ENCODE measurements at regions not wholly inside any gene's neighbourhood (a gene's known extent, or its start where the extent isn't known, plus 50 kb on each side); places are given as distances from the start of the nearest gene placed in this dataset.

DNA sequence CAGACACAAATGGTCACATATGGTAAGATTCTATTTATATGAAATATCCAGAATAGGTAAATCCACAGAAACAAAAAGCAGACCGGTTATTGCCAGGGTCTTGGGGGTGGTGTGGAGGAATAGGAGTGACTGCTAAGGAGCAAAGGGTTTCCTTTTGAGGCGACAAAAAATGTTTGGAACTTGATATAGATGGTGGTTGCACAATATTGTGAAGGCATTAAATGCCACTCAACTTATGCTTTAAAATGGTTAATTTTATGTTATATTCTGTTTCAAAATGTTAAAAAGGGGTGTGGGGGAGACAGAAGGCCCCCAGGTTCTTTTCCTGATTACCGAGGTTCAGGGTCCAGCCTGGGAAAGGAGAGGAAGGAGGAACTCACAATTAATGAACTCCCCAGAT is 304.4 kb downstream of the RRAGC start (continued):
- TF ChIP-seq, protein P1, sequence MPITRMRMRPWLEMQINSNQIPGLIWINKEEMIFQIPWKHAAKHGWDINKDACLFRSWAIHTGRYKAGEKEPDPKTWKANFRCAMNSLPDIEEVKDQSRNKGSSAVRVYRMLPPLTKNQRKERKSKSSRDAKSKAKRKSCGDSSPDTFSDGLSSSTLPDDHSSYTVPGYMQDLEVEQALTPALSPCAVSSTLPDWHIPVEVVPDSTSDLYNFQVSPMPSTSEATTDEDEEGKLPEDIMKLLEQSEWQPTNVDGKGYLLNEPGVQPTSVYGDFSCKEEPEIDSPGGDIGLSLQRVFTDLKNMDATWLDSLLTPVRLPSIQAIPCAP (CRISPR knock-in tag; IDR thresholded peaks at IDR 0.05) = no peak
- TF ChIP-seq JUN (CRISPR knock-in tag; IDR thresholded peaks at IDR 0.05) = no peak
- TF ChIP-seq, protein P2, sequence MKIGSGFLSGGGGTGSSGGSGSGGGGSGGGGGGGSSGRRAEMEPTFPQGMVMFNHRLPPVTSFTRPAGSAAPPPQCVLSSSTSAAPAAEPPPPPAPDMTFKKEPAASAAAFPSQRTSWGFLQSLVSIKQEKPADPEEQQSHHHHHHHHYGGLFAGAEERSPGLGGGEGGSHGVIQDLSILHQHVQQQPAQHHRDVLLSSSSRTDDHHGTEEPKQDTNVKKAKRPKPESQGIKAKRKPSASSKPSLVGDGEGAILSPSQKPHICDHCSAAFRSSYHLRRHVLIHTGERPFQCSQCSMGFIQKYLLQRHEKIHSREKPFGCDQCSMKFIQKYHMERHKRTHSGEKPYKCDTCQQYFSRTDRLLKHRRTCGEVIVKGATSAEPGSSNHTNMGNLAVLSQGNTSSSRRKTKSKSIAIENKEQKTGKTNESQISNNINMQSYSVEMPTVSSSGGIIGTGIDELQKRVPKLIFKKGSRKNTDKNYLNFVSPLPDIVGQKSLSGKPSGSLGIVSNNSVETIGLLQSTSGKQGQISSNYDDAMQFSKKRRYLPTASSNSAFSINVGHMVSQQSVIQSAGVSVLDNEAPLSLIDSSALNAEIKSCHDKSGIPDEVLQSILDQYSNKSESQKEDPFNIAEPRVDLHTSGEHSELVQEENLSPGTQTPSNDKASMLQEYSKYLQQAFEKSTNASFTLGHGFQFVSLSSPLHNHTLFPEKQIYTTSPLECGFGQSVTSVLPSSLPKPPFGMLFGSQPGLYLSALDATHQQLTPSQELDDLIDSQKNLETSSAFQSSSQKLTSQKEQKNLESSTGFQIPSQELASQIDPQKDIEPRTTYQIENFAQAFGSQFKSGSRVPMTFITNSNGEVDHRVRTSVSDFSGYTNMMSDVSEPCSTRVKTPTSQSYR (CRISPR knock-in tag; IDR thresholded peaks at IDR 0.05) = no peak

DNA sequence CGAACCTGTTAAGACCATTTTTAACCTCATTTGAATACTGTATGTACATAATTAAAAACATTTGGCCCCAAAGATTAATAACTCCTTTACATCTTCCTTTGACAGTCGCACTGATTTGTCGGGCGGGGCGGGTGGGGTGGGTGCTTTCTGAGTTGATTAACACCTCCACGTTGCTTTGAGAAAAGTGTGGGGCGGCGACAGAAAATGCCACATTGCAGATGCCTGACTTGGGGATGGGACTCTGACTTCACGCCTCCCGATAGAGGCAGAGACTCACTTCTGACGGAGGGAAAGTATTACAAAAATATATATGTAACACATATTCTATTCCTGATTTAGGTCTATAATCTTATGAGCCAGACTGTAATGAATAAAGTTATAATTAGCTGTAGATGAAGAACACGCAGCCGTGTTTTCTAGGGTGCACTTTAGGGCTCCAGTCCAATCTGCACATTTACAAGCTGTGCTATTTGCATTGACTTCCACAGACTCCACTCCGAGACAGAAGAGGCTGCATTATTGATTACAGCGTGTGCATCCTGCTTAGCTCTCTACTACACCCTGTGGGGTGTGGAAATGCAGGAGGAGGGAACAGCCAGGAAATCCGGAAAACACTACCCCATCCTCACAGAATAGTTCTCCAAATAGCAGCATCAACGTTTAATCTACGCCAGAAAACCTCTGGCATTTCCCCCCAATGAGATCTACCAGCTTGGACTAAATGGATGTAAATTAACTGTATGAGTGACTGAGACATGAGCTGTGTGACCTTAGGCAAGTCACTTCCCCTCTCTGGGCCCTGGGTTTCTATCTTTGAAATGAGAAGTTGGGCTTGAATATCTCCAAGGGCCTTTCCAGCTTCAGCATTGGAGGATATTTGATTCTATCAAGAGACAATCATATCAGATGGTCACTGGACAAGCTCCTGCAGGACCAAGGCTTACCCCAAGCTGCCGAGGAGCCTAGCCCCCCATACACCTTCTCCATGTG is 308.0 kb downstream of the RRAGC start:
- Mint-ChIP-seq H3K4me1 (peaks cover 9% of the 10 kb centered on the region), H3K27ac (no peak overlapping the region), H3K36me3 (no peaks in the 10 kb centered on the region), H3K9me3 (no peaks in the 10 kb centered on the region), H3K27me3 (ENCODE audit: low read depth) (no peaks in the 10 kb centered on the region; the same call in 1 of the 2 replicates), H3K4me3 (no peak overlapping the region)
- DNase-seq (ENCODE audit: low spot score) = no peak
- TF ChIP-seq, protein P3, sequence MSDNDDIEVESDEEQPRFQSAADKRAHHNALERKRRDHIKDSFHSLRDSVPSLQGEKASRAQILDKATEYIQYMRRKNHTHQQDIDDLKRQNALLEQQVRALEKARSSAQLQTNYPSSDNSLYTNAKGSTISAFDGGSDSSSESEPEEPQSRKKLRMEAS (CRISPR knock-in tag; IDR thresholded peaks at IDR 0.05) = no peak
- TF ChIP-seq CREM (CRISPR knock-in tag; IDR thresholded peaks at IDR 0.05) = no peak
- no peak for TF ChIP-seq EMX1 (CRISPR knock-in tag; IDR thresholded peaks at IDR 0.05)
- TF ChIP-seq, protein P4, sequence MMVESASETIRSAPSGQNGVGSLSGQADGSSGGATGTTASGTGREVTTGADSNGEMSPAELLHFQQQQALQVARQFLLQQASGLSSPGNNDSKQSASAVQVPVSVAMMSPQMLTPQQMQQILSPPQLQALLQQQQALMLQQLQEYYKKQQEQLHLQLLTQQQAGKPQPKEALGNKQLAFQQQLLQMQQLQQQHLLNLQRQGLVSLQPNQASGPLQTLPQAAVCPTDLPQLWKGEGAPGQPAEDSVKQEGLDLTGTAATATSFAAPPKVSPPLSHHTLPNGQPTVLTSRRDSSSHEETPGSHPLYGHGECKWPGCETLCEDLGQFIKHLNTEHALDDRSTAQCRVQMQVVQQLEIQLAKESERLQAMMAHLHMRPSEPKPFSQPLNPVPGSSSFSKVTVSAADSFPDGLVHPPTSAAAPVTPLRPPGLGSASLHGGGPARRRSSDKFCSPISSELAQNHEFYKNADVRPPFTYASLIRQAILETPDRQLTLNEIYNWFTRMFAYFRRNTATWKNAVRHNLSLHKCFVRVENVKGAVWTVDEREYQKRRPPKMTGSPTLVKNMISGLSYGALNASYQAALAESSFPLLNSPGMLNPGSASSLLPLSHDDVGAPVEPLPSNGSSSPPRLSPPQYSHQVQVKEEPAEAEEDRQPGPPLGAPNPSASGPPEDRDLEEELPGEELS (CRISPR knock-in tag; IDR thresholded peaks at IDR 0.05) = no peak
- TF ChIP-seq NR3C1 (CRISPR knock-in tag; conservative IDR thresholded peaks at IDR 0.05; ENCODE audit: low read depth) = no peak
- TF ChIP-seq NR2C2 (CRISPR knock-in tag; IDR thresholded peaks at IDR 0.05) = no peak
- no peak for ATAC-seq
- ChIA-PET CTCF (no interaction called here), POLR2A (no interaction called here)

DNA sequence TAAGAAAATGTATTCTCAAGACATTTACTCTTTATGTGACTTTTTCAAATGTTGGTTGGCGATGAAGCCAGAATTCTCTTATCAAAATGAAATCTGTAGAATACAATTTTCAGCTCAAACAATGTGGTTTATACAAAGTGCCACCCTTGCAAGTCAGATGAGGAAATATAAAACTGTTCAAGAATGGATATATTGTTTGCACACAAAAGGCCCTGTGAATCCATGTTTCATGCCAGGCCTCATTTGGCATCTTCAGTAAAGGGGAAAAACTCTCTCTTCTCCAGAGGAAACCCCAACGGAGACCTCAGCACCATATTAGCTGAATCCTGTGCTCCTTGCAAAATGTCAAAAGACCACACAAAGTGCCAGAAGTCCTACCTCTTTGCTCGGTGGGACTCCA is 310.4 kb downstream of the RRAGC start:
- no peaks in the 10 kb centered on the region for H3K36me3 Mint-ChIP-seq
- no peak for ATAC-seq
- H3K27me3 Mint-ChIP-seq (ENCODE audit: low read depth) = no peaks in the 10 kb centered on the region; the same call in 1 of the 2 replicates
- ChIA-PET CTCF (interaction anchor here (1.0 kb wide), 1 partner anchor 27 kb away, joined by 3 read pairs; no protein-coding TSS in a partner anchor), POLR2A (no interaction called here)
- no peaks in the 10 kb centered on the region for H3K9me3 Mint-ChIP-seq
- peaks cover 8% of the 10 kb centered on the region for H3K4me1 Mint-ChIP-seq
- no peak overlapping the region for H3K4me3 Mint-ChIP-seq
- no peak for DNase-seq (ENCODE audit: low spot score)
- no peak overlapping the region for H3K27ac Mint-ChIP-seq
- no peak for TF ChIP-seq TEAD1 (CRISPR knock-in tag; IDR thresholded peaks at IDR 0.05)
- TF ChIP-seq, protein P5, sequence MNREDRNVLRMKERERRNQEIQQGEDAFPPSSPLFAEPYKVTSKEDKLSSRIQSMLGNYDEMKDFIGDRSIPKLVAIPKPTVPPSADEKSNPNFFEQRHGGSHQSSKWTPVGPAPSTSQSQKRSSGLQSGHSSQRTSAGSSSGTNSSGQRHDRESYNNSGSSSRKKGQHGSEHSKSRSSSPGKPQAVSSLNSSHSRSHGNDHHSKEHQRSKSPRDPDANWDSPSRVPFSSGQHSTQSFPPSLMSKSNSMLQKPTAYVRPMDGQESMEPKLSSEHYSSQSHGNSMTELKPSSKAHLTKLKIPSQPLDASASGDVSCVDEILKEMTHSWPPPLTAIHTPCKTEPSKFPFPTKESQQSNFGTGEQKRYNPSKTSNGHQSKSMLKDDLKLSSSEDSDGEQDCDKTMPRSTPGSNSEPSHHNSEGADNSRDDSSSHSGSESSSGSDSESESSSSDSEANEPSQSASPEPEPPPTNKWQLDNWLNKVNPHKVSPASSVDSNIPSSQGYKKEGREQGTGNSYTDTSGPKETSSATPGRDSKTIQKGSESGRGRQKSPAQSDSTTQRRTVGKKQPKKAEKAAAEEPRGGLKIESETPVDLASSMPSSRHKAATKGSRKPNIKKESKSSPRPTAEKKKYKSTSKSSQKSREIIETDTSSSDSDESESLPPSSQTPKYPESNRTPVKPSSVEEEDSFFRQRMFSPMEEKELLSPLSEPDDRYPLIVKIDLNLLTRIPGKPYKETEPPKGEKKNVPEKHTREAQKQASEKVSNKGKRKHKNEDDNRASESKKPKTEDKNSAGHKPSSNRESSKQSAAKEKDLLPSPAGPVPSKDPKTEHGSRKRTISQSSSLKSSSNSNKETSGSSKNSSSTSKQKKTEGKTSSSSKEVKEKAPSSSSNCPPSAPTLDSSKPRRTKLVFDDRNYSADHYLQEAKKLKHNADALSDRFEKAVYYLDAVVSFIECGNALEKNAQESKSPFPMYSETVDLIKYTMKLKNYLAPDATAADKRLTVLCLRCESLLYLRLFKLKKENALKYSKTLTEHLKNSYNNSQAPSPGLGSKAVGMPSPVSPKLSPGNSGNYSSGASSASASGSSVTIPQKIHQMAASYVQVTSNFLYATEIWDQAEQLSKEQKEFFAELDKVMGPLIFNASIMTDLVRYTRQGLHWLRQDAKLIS (CRISPR knock-in tag; IDR thresholded peaks at IDR 0.05; ENCODE audit: borderline replicate concordance) = no peak
- TF ChIP-seq, protein P6, sequence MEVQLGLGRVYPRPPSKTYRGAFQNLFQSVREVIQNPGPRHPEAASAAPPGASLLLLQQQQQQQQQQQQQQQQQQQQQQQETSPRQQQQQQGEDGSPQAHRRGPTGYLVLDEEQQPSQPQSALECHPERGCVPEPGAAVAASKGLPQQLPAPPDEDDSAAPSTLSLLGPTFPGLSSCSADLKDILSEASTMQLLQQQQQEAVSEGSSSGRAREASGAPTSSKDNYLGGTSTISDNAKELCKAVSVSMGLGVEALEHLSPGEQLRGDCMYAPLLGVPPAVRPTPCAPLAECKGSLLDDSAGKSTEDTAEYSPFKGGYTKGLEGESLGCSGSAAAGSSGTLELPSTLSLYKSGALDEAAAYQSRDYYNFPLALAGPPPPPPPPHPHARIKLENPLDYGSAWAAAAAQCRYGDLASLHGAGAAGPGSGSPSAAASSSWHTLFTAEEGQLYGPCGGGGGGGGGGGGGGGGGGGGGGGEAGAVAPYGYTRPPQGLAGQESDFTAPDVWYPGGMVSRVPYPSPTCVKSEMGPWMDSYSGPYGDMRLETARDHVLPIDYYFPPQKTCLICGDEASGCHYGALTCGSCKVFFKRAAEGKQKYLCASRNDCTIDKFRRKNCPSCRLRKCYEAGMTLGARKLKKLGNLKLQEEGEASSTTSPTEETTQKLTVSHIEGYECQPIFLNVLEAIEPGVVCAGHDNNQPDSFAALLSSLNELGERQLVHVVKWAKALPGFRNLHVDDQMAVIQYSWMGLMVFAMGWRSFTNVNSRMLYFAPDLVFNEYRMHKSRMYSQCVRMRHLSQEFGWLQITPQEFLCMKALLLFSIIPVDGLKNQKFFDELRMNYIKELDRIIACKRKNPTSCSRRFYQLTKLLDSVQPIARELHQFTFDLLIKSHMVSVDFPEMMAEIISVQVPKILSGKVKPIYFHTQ (CRISPR knock-in tag; IDR thresholded peaks at IDR 0.05) = no peak
- TF ChIP-seq, protein P3 (CRISPR knock-in tag; IDR thresholded peaks at IDR 0.05) = no peak
- no peak for TF ChIP-seq CREM (CRISPR knock-in tag; IDR thresholded peaks at IDR 0.05)
- TF ChIP-seq ZNF263 (CRISPR knock-in tag; IDR thresholded peaks at IDR 0.05; ENCODE audit: low read depth) = no peak
- no peak for TF ChIP-seq GTF2I (CRISPR knock-in tag; conservative IDR thresholded peaks at IDR 0.05)
- no peak for TF ChIP-seq ZNF396 (CRISPR knock-in tag; IDR thresholded peaks at IDR 0.05; ENCODE audit: borderline replicate concordance)
- TF ChIP-seq MXD4 (CRISPR knock-in tag; IDR thresholded peaks at IDR 0.05; ENCODE audit: borderline replicate concordance) = no peak
- TF ChIP-seq, protein P4 (CRISPR knock-in tag; IDR thresholded peaks at IDR 0.05) = no peak

All from WTC11 (cell line).